Keratinocyte (primary cell): ENCODE measurements at regions not wholly inside any gene's neighbourhood (a gene's known extent, or its start where the extent isn't known, plus 50 kb on each side); places are given as distances from the start of the nearest gene placed in this dataset.

Source experiments
- DNase-seq: peaks from one replicate; pipeline ENCODE4 v3.0.0-alpha.2; 2011; ENCODE audit warnings: low read depth, missing footprints, low spot score
- FAIRE-seq: peaks from 2 replicates; lab custom pipeline; 2011; peaks lifted over from hg19 to GRCh38; lab: Jason Lieb, UNC
- H2AFZ ChIP-seq: 2 replicates; pipeline ENCODE4 v1.6.0; 2012; ENCODE audit warnings: low read length, control low read depth, inconsistent platforms; ENCODE audit not compliant: control insufficient read depth
- H3K27ac ChIP-seq: 2 replicates; pipeline ENCODE4 v1.5.1; 2011; ENCODE audit warnings: low read length; ENCODE audit not compliant: control insufficient read depth, insufficient read depth
- H3K27me3 ChIP-seq: 3 replicates; pipeline ENCODE4 v1.6.0; 2011; ENCODE audit warnings: low read length; ENCODE audit not compliant: control insufficient read depth, insufficient read depth; ENCODE audit errors: extremely low read depth
- H3K36me3 ChIP-seq, 2 experiments: 2 replicates in 1 of 2; 3 replicates in 1 of 2; pipeline ENCODE4 v1.5.1; 2011; ENCODE audit warnings: low read length in 2 of 2, mild to moderate bottlenecking in 1 of 2; ENCODE audit not compliant: control insufficient read depth in 2 of 2, insufficient read depth in 2 of 2; ENCODE audit errors: extremely low read depth in 1 of 2
- H3K4me1 ChIP-seq: 3 replicates; pipeline ENCODE4 v1.5.1; 2011; ENCODE audit warnings: low read length; ENCODE audit not compliant: control insufficient read depth, insufficient read depth; ENCODE audit errors: extremely low read depth
- H3K4me2 ChIP-seq: 3 replicates; pipeline ENCODE4 v1.6.0; 2011; ENCODE audit warnings: low read depth, low read length; ENCODE audit not compliant: control insufficient read depth, insufficient read depth; ENCODE audit errors: extremely low read depth
- H3K4me3 ChIP-seq, 3 experiments: fragments of 200-600 bp in 1 of 3; sonication (generic) in 1 of 3; 2 replicates in 2 of 3; 3 replicates in 1 of 3; pipeline ENCODE4 v1.5.1; 2011 to 2016; ENCODE audit warnings: low read length in 3 of 3, mild to moderate bottlenecking in 3 of 3, control low read depth in 2 of 3, inconsistent platforms in 1 of 3, low read depth in 1 of 3, mixed read lengths in 1 of 3, mixed run types in 1 of 3, moderate library complexity in 1 of 3; ENCODE audit not compliant: control insufficient read depth in 2 of 3, insufficient read depth in 2 of 3; ENCODE audit errors: extremely low read depth in 1 of 3
- H3K79me2 ChIP-seq: 2 replicates; pipeline ENCODE4 v1.6.0; 2012; ENCODE audit warnings: low read length; ENCODE audit not compliant: control insufficient read depth, insufficient read depth
- H3K9ac ChIP-seq: 3 replicates; pipeline ENCODE4 v1.6.0; 2011; ENCODE audit warnings: low read length; ENCODE audit not compliant: control insufficient read depth, insufficient read depth; ENCODE audit errors: extremely low read depth
- H3K9me1 ChIP-seq: 3 replicates; pipeline ENCODE4 v1.6.0; 2011; ENCODE audit warnings: low read length; ENCODE audit not compliant: control insufficient read depth, insufficient read depth; ENCODE audit errors: extremely low read depth
- H3K9me3 ChIP-seq: 2 replicates; pipeline ENCODE4 v1.5.1; 2012; ENCODE audit warnings: low read depth, low read length; ENCODE audit not compliant: control insufficient read depth
- H4K20me1 ChIP-seq: 3 replicates; pipeline ENCODE4 v1.6.0; 2011; ENCODE audit warnings: low read length; ENCODE audit not compliant: control insufficient read depth, insufficient read depth; ENCODE audit errors: extremely low read depth
- EZH2 ChIP-seq: IDR thresholded peaks from one replicate; pipeline ENCODE4 v1.6.1; 2012; ENCODE audit warnings: inconsistent platforms, mild to moderate bottlenecking, low read length, moderate library complexity
- dilution Hi-C: fragments of 300-500 bp; cut with MboI; formaldehyde crosslinking; loops from one replicate; pipeline ENCODE4 v1.7.0; 2020; ENCODE audit warnings: low sequenced_read_pairs; ENCODE audit not compliant: extremely low pct_ligation_motif_present
- TF ChIP-seq, protein P1 (sequence below), 3 experiments: IDR thresholded peaks in 1 of 3; conservative IDR thresholded peaks in 1 of 3; optimal IDR thresholded peaks in 1 of 3; 2 replicates in 2 of 3; 3 replicates in 1 of 3; pipeline versions ENCODE3 to v1.5.1; 2011; ENCODE audit warnings: low read length in 3 of 3, mild to moderate bottlenecking in 3 of 3, moderate library complexity in 2 of 3, control low read depth in 1 of 3, inconsistent platforms in 1 of 3; ENCODE audit not compliant: insufficient read depth in 2 of 3; ENCODE audit errors: extremely low read depth in 1 of 3

DNA sequence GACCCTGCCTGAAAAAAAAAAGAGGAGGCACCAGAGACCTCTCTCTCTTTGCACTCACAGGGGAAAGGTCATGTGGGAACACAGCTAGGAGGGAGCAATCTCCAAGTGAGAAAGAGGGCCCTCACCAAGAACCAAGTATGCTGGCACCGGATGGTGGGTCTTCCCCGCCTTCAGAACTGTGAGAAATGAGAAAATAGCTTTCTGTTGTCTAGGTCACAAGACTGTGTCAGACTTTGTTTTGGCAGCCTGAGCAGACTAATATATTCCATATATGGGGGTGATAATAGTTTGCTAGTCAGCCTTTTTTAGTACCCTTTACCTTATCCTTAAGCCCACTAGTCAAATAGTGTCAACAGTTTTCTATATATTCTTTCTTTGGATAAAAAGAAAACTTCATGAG lies 193.0 kb downstream of the TRIML1 start:
- H3K36me3 ChIP-seq = no peaks in the 10 kb centered on the region
- no peak overlapping the region for H3K4me2 ChIP-seq
- no peaks in the 10 kb centered on the region for H3K9me1 ChIP-seq
- no peak overlapping the region for H3K4me3 ChIP-seq
- H3K79me2 ChIP-seq = no peaks in the 10 kb centered on the region
- no peaks in the 10 kb centered on the region for H3K4me1 ChIP-seq
- no peaks in the 10 kb centered on the region for H4K20me1 ChIP-seq
- no peaks in the 10 kb centered on the region for H3K9me3 ChIP-seq
- DNase-seq = no peak
- H2AFZ ChIP-seq = no peak overlapping the region
- H3K27me3 ChIP-seq = no peaks in the 10 kb centered on the region
- H3K27ac ChIP-seq = no peak overlapping the region
- no peak overlapping the region for H3K9ac ChIP-seq
- TF ChIP-seq EZH2 = no peak
- TF ChIP-seq, protein P1, sequence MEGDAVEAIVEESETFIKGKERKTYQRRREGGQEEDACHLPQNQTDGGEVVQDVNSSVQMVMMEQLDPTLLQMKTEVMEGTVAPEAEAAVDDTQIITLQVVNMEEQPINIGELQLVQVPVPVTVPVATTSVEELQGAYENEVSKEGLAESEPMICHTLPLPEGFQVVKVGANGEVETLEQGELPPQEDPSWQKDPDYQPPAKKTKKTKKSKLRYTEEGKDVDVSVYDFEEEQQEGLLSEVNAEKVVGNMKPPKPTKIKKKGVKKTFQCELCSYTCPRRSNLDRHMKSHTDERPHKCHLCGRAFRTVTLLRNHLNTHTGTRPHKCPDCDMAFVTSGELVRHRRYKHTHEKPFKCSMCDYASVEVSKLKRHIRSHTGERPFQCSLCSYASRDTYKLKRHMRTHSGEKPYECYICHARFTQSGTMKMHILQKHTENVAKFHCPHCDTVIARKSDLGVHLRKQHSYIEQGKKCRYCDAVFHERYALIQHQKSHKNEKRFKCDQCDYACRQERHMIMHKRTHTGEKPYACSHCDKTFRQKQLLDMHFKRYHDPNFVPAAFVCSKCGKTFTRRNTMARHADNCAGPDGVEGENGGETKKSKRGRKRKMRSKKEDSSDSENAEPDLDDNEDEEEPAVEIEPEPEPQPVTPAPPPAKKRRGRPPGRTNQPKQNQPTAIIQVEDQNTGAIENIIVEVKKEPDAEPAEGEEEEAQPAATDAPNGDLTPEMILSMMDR (optimal IDR thresholded peaks at IDR 0.05 in 1 of 3, IDR thresholded peaks at IDR 0.05 in 1 of 3, conservative IDR thresholded peaks at IDR 0.05 in 1 of 3; ENCODE audit: extremely low read depth in 1 of 3, insufficient read depth in 2 of 3, low read length in 3 of 3) = no peak
- dilution Hi-C loops = no loop called here
- no peak for FAIRE-seq

DNA sequence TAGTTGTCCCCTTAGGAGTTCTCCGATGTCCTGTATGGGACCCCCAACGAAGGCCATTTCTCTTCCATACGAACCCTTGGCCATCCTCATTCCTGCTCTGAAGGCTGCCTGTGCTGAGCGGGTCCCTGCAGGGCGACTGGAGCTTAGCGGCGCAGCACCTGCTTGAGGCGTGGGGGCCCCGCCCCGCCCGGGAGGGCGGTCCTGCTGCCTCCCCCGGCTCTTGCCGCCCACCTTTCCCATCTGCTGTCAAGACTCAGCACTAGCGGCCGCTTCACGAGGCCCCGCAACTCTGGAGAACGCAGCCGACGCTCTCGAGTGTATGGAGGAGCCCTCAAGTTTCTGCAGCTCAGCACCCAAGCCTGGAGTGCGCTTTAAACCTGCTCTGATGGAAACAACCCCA lies 197.7 kb downstream of the TRIML1 start:
- H3K36me3 ChIP-seq = no peaks in the 10 kb centered on the region
- H3K9me3 ChIP-seq = no peaks in the 10 kb centered on the region
- no peaks in the 10 kb centered on the region for H3K79me2 ChIP-seq
- dilution Hi-C loops = no loop called here
- H3K9ac ChIP-seq = no peak overlapping the region
- H3K9me1 ChIP-seq = no peaks in the 10 kb centered on the region
- H2AFZ ChIP-seq = no peak overlapping the region
- H4K20me1 ChIP-seq = no peaks in the 10 kb centered on the region
- TF ChIP-seq, protein P1 (optimal IDR thresholded peaks at IDR 0.05 in 1 of 3, IDR thresholded peaks at IDR 0.05 in 1 of 3, conservative IDR thresholded peaks at IDR 0.05 in 1 of 3; ENCODE audit: extremely low read depth in 1 of 3, insufficient read depth in 2 of 3, low read length in 3 of 3) = no peak
- no peak for TF ChIP-seq EZH2
- H3K4me3 ChIP-seq = no peak overlapping the region
- H3K27me3 ChIP-seq = no peaks in the 10 kb centered on the region
- H3K4me1 ChIP-seq = no peaks in the 10 kb centered on the region
- H3K27ac ChIP-seq = no peak overlapping the region
- DNase-seq (no peak), FAIRE-seq (no peak)
- no peak overlapping the region for H3K4me2 ChIP-seq
